ENCODE measurements at regions not wholly inside any gene's neighbourhood (a gene's known extent, or its start where the extent isn't known, plus 50 kb on each side); places are given as distances from the start of the nearest gene placed in this dataset.
A peak's percentile ranks its signal among the peaks of the same experiment; 100 is the strongest.

- TF ChIP-seq ZNF140 (tag by site-specific recombination; IDR thresholded peaks at IDR 0.05): no peak
- TF ChIP-seq ZNF692 (tag by site-specific recombination; IDR thresholded peaks at IDR 0.05): no peak
- TF ChIP-seq ZFP41 (tag by site-specific recombination; IDR thresholded peaks at IDR 0.05; ENCODE audit: borderline replicate concordance): no peak
- TF ChIP-seq SP7 (tag by site-specific recombination; IDR thresholded peaks at IDR 0.05): no peak
- TF ChIP-seq REPIN1 (tag by site-specific recombination; IDR thresholded peaks at IDR 0.05; ENCODE audit: low read depth): no peak
- no peak for TF ChIP-seq ZNF174 (tag by site-specific recombination; IDR thresholded peaks at IDR 0.05)
- TF ChIP-seq ZNF623 (tag by site-specific recombination; IDR thresholded peaks at IDR 0.05): no peak
- no peak for TF ChIP-seq ELK4 (IDR thresholded peaks at IDR 0.05; ENCODE audit: borderline replicate concordance, low read depth, low read length)
- no peak for TF ChIP-seq ZNF214 (tag by site-specific recombination; IDR thresholded peaks at IDR 0.05; ENCODE audit: borderline replicate concordance)
Measured at GRCh38 chr2:220090050-220090449, 462.6 kb downstream of the SLC4A3 start (continued).

GRCh38 chr2:220096406-220096805, 469.0 kb downstream of the SLC4A3 start:
- H3K9me3 ChIP-seq (ENCODE audit: control insufficient read depth, insufficient read depth, low read depth, low read length): no peaks in the 10 kb centered on the region
- H3K36me3 ChIP-seq (ENCODE audit: control insufficient read depth in 2 of 2, insufficient read depth in 1 of 2, low read length in 2 of 2): no peaks in the 10 kb centered on the region
- no peak overlapping the region for H3K27ac ChIP-seq (ENCODE audit: extremely low read depth, low read depth, low read length)
- no peak overlapping the region for H3K4me3 ChIP-seq (ENCODE audit: low read depth, low read length)
- no peaks in the 10 kb centered on the region for H3K4me1 ChIP-seq (ENCODE audit: control insufficient read depth, insufficient read depth, low read length)
- peak; percentile 54; the same call in 1 of the 2 replicates for TF ChIP-seq MEIS1 (CRISPR knock-in tag; IDR thresholded peaks at IDR 0.05; ENCODE audit: borderline replicate concordance)
- no peak for TF ChIP-seq ZNF473 (tag by site-specific recombination; IDR thresholded peaks at IDR 0.05)
- ChIA-PET CTCF (no interaction called here), POLR2A (no interaction called here)

- CTCF ChIA-PET: interaction anchor here (0.6 kb wide), 1 partner anchor 290 kb away, joined by 3 read pairs; no protein-coding TSS in a partner anchor
- POLR2A ChIA-PET: no interaction called here
- TF ChIP-seq REST (tag by site-specific recombination; IDR thresholded peaks at IDR 0.05) (no peak), INSM2 (tag by site-specific recombination; IDR thresholded peaks at IDR 0.05) (no peak), ZNF558 (tag by site-specific recombination; IDR thresholded peaks at IDR 0.05) (no peak), PRDM1 (tag by site-specific recombination; IDR thresholded peaks at IDR 0.05) (no peak)
Measured at GRCh38 chr2:220101980-220102379, 474.6 kb downstream of the SLC4A3 start.

More at GRCh38 chr2:220101980-220102379, 474.6 kb downstream of the SLC4A3 start:
- Histone ChIP-seq H3K27ac (ENCODE audit: extremely low read depth, low read depth, low read length) (no peak overlapping the region), H3K36me3 (ENCODE audit: control insufficient read depth in 2 of 2, insufficient read depth in 1 of 2, low read length in 2 of 2) (no peaks in the 10 kb centered on the region), H3K4me3 (ENCODE audit: low read depth, low read length) (no peak overlapping the region), H3K9me3 (ENCODE audit: control insufficient read depth, insufficient read depth, low read depth, low read length) (no peaks in the 10 kb centered on the region), H3K4me1 (ENCODE audit: control insufficient read depth, insufficient read depth, low read length) (no peaks in the 10 kb centered on the region; the same call in 1 of the 2 replicates)
